MM.1S (cell line): ENCODE measurements at regions not wholly inside any gene's neighbourhood (a gene's known extent, or its start where the extent isn't known, plus 50 kb on each side); places are given as distances from the start of the nearest gene placed in this dataset.

Experiments used
- EZH2 ChIP-seq: fragments of 300-600 bp; sonication (generic); optimal IDR thresholded peaks from 2 replicates; pipeline ENCODE3; 2017; ENCODE audit warnings: low read depth, mild to moderate bottlenecking, antibody characterized with exemption, low read length, mixed read lengths
- TF ChIP-seq, protein P1 (sequence below): fragments of 300-600 bp; sonication (generic); IDR thresholded peaks from 2 replicates; pipeline ENCODE4 v1.5.1; 2016; ENCODE audit warnings: antibody characterized with exemption, low read length, mixed read lengths

DNA sequence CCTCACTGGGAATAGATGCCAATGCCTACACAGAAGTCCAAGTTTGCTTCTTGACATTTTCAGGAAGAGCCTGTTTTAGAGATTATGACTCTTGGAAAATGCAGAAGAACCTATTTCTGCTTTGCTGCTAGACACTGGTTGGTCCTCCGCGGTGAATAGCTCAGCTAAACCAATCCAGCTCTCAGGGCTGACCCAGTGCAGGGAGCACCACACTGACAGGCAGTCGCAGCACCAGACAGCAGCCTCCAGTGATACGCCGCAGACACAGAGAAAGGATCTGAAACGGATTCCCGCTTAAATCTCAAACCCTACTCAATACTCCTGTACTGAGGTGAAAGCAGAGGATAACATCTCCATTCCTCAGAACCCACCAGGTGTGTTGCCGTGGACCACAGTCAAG, 183.4 kb downstream of the ENGASE start:
- TF ChIP-seq, protein P1, sequence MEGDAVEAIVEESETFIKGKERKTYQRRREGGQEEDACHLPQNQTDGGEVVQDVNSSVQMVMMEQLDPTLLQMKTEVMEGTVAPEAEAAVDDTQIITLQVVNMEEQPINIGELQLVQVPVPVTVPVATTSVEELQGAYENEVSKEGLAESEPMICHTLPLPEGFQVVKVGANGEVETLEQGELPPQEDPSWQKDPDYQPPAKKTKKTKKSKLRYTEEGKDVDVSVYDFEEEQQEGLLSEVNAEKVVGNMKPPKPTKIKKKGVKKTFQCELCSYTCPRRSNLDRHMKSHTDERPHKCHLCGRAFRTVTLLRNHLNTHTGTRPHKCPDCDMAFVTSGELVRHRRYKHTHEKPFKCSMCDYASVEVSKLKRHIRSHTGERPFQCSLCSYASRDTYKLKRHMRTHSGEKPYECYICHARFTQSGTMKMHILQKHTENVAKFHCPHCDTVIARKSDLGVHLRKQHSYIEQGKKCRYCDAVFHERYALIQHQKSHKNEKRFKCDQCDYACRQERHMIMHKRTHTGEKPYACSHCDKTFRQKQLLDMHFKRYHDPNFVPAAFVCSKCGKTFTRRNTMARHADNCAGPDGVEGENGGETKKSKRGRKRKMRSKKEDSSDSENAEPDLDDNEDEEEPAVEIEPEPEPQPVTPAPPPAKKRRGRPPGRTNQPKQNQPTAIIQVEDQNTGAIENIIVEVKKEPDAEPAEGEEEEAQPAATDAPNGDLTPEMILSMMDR, result no peak
- no peak for TF ChIP-seq EZH2
